Activated naive CD8-positive, alpha-beta T cell treated with anti-CD3 and anti-CD28 coated beads, Interleukin-2, amount 10 ng/mL, durations not matched to agents 7 days and 5 days (primary cell): ENCODE measurements at regions not wholly inside any gene's neighbourhood (a gene's known extent, or its start where the extent isn't known, plus 50 kb on each side); places are given as distances from the start of the nearest gene placed in this dataset.
"Not testable (repeated sequence)": the region's sequence is repeated elsewhere in the genome, so short reads cannot be mapped to it uniquely, and the experiment has no call there.

Source experiments
- ATAC-seq: fragments of 150-1000 bp; cut with Tn5 transposase; one replicate; pipeline ENCODE4 v1.10.0; 2021; ENCODE audit warnings: low read depth, moderate library complexity
- POLR2A ChIA-PET: fragments of 350-600 bp; sonication (Branson Sonifier 250); formaldehyde crosslinking; loops from one replicate; lab custom pipeline; 2021; ENCODE audit warnings: antibody characterized with exemption; lab: Charles Lee
- DNase-seq: peaks from one replicate; pipeline ENCODE4 v3.0.0; 2021
- H3K27ac Mint-ChIP-seq: one replicate; pipeline ENCODE4 v1.8.0; 2022; ENCODE audit warnings: mild to moderate bottlenecking, mixed read lengths
- H3K27me3 Mint-ChIP-seq: one replicate; pipeline ENCODE4 v1.8.0; 2022; ENCODE audit warnings: mild to moderate bottlenecking, moderate library complexity, mixed read lengths
- H3K36me3 Mint-ChIP-seq: one replicate; pipeline ENCODE4 v1.8.0; 2021; ENCODE audit warnings: mild to moderate bottlenecking, mixed read lengths
- H3K4me1 Mint-ChIP-seq: one replicate; pipeline ENCODE4 v1.8.0; 2021; ENCODE audit warnings: mixed read lengths
- H3K4me3 Mint-ChIP-seq: one replicate; pipeline ENCODE4 v1.8.0; 2022; ENCODE audit warnings: mild to moderate bottlenecking, moderate library complexity, mixed read lengths
- H3K9me3 Mint-ChIP-seq: one replicate; pipeline ENCODE4 v1.8.0; 2021; ENCODE audit warnings: mixed read lengths

DNA sequence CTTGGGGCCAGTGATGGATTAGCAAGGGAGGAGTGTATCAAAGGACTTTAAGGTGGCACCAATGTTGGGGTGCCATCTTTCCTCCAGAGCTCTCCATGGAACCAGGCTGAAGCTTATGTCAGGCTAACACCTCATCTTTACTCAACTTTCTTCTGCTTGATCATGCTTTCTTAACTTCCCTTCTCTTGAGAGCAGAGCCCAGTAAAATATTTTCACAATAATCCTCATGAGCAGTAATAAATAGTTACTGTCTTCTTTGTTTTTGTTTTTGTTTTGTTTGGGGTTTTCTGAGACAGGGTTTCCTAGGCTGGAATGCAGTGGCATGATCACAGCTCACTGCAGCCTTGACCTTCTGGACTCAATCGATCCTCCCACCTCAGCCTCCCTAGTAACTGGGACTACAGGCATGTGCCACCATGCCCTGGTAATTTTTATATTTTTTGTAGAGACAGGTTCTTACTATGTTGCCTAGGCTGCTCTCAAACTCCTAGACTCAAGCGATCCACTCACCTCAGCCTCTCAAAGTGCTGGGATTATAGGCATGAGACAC, 127.9 kb upstream of the TOP1 start:
- Mint-ChIP-seq H3K27ac (no peak overlapping the region), H3K27me3 (peaks cover 25% of the 10 kb centered on the region), H3K36me3 (no peaks in the 10 kb centered on the region), H3K4me1 (peaks cover 5% of the 10 kb centered on the region), H3K9me3 (peaks cover under 1% of the 10 kb centered on the region), H3K4me3 (no peak overlapping the region)
- DNase-seq = no peak
- POLR2A ChIA-PET = no interaction called here
- ATAC-seq = no peak

DNA sequence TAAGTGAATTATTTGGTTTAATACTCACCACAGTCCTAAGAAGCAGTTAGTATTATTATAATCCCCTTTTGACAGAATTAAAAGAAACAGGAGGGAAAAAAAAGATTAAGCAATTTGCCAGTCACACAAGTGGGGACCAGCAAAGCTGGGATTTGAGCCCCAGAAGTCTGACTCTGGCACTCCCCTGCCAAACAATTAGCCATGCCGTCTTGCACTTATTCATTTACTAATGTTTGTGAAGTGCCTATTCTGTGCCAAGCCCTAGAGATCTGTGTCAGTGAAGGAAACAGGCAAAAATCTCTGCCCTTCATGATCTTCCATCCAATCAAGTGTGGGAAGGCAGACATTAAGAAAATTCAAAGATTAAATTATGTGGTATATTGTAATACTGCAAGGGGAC, 126.0 kb upstream of the TOP1 start:
- Mint-ChIP-seq H3K9me3 (peaks cover 10% of the 10 kb centered on the region), H3K4me3 (no peak overlapping the region), H3K4me1 (peaks cover 5% of the 10 kb centered on the region), H3K27me3 (peaks cover 27% of the 10 kb centered on the region), H3K27ac (no peak overlapping the region), H3K36me3 (peaks cover 3% of the 10 kb centered on the region)
- POLR2A ChIA-PET = no interaction called here
- no peak for DNase-seq
- no peak for ATAC-seq

DNA sequence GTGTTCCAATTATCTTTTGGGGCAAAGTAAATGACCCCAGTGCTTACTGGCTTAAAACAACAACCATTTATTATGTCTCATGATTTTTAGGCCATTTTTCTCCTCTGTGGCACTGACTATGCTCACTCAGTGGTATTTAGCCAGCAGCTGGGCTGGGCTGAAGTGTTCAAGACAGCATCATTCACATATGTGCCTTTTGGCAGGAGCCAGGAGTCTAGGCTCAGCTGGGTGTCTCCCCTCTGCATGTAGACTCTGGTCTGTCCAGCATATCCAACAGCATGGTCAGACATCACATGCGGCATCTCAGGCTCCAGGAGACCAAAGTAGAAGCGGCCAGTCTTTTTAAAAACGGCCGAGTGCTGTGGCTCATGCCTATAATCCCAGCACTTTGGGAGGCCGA, 120.3 kb upstream of the TOP1 start:
- Mint-ChIP-seq H3K27ac (no peak overlapping the region), H3K9me3 (peaks cover 14% of the 10 kb centered on the region), H3K36me3 (peaks cover 3% of the 10 kb centered on the region), H3K27me3 (peaks cover 17% of the 10 kb centered on the region), H3K4me1 (peaks cover 8% of the 10 kb centered on the region), H3K4me3 (no peak overlapping the region)
- DNase-seq (no peak), ATAC-seq (no peak)
- POLR2A ChIA-PET = no interaction called here

DNA sequence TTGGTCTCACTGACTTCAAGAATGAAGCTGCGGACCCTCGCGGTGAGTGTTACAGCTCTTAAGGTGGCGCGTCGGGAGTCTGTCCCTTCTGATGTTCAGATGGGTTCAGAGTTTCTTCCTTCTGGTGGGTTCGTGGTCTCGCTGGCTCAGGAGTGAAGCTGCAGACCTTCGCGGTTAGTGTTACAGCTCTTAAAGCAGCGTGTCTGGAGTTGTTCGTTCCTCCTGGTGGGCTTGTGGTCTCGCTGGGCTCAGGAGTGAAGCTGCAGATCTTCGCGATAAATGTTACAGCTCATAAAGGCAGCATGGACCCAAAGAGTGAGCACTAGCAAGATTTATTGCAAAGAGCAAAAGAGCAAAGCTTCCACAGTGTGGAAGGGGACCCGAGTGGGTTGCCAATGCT, 119.1 kb upstream of the TOP1 start:
- POLR2A ChIA-PET, DNase-seq, H3K36me3 Mint-ChIP-seq, ATAC-seq, H3K4me1 Mint-ChIP-seq: not testable (repeated sequence)
- peaks cover 14% of the 10 kb centered on the region for H3K9me3 Mint-ChIP-seq
- peak overlapping the region; percentile 9 for H3K4me3 Mint-ChIP-seq
- H3K27me3 Mint-ChIP-seq = peaks cover 14% of the 10 kb centered on the region
- H3K27ac Mint-ChIP-seq = peak overlapping the region; percentile 48

DNA sequence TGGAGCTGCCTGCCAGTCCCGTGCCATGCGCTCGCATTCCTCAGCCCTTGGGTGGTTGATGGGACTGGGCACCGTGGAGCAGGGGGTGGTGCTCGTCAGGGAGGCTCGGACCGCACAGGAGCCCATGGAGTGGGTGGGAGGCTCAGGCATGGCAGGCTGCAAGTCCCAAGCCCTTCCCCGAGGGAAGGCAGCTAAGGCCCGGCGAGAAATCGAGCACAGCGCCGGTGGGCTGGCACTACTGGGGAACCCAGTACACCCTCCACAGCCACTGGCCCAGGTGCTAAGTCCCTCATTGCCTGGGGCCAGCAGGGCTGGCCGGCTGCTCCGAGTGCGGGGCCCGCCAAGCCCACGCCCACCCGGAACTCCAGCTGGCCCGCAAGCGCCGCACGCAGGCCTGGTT, 118.2 kb upstream of the TOP1 start:
- H3K4me3 Mint-ChIP-seq, ATAC-seq, POLR2A ChIA-PET, H3K4me1 Mint-ChIP-seq, H3K36me3 Mint-ChIP-seq, DNase-seq, H3K27ac Mint-ChIP-seq: not testable (repeated sequence)
- Mint-ChIP-seq H3K27me3 (peaks cover 14% of the 10 kb centered on the region), H3K9me3 (peaks cover 14% of the 10 kb centered on the region)

DNA sequence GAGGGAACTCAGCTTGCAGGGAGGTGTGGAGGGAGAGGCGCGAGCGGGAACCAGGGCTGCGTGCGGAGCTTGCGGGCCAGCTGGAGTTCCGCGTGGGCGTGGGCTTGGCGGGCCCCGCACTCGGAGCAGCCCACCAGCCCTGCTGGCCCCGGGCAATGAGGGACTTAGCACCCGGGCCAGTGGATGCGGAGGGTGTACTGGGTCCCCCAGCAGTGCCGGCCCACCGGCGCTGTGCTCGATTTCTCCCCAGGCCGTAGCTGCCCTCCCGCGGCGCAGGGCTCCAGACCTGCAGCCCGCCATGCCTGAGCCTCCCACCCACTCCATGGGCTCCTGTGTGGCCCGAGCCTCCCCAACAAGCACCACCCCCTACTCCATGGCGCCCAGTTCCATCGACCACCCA, 117.5 kb upstream of the TOP1 start:
- Mint-ChIP-seq H3K9me3 (peaks cover 10% of the 10 kb centered on the region), H3K27me3 (peaks cover 21% of the 10 kb centered on the region)
- H3K4me1 Mint-ChIP-seq, ATAC-seq, H3K36me3 Mint-ChIP-seq, DNase-seq, POLR2A ChIA-PET, H3K4me3 Mint-ChIP-seq, H3K27ac Mint-ChIP-seq: not testable (repeated sequence)

DNA sequence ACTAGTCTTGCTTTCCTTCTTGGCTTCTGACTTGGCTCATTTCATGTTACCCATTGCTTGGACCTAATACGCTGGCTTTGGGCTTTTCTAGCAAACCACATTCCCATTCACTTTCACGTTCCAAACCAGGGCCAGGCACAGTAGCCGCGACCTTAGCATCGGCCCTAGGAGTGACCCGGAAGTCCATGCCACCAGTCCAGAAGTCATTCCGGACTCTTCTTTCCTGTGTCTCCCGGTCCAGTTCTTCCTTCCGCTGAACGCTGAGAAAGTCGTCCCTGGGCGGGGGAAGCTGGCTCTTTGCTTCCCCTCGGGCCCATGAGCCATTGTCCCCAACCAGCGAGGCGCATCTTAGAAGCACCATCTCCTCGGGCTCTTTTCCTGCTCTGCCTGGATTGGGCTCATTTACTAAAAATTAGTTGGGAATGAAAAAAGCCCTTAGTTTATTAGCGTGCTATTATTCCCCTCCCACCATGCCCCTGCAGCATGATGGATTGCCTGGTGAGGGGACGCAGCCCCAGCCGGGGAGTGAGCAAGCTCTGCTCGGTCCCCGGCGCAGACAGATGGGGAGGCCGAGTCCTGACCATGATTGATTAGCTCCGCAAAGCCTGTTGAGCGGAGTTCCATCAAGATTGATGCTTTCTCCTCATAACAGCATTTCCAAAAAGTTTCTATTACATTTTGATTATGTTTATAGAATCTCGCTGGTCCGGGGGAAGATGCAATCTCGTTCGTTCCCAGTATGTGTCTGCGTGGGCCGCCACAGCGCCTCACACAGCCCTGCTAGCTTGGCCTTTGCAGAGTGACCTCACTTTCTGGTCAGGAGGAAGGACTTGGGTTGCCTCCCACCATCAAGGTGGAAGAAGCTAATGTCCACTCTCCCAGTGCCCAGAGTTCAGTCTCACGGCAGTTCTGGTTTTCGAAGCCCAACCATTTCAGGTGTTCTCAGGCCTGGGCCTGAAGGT, 115.1 kb upstream of the TOP1 start:
- H3K36me3 Mint-ChIP-seq = no peaks in the 10 kb centered on the region
- DNase-seq (no peak), ATAC-seq (no peak)
- H3K27ac Mint-ChIP-seq = no peak overlapping the region
- POLR2A ChIA-PET = no interaction called here
- H3K27me3 Mint-ChIP-seq = peaks cover 14% of the 10 kb centered on the region
- H3K4me1 Mint-ChIP-seq = peaks cover 3% of the 10 kb centered on the region
- H3K9me3 Mint-ChIP-seq = peaks cover 6% of the 10 kb centered on the region
- no peak overlapping the region for H3K4me3 Mint-ChIP-seq

DNA sequence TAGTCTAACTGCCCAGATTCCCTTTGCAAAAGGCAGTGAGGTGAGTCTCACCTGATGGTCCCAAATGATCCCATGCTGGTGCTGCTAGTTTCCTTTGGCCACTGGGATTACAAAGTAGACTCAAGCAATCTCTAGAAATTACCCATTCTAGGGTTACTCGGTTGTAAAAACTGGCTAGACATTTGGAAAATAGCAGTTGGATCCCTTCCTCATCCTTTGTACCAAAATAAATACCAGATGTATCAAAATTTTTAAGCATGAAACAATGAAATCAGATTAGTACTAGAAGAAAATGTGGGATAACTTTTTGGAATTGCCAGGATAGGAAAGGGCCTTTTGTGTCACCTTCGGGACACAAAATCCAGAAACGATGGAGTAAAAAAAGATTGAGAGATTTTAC, 112.9 kb upstream of the TOP1 start:
- peaks cover 3% of the 10 kb centered on the region for H3K9me3 Mint-ChIP-seq
- DNase-seq (no peak), ATAC-seq (no peak)
- POLR2A ChIA-PET = no interaction called here
- H3K27me3 Mint-ChIP-seq = peaks cover 11% of the 10 kb centered on the region
- H3K4me1 Mint-ChIP-seq = no peaks in the 10 kb centered on the region
- no peak overlapping the region for H3K4me3 Mint-ChIP-seq
- no peak overlapping the region for H3K27ac Mint-ChIP-seq
- no peaks in the 10 kb centered on the region for H3K36me3 Mint-ChIP-seq

DNA sequence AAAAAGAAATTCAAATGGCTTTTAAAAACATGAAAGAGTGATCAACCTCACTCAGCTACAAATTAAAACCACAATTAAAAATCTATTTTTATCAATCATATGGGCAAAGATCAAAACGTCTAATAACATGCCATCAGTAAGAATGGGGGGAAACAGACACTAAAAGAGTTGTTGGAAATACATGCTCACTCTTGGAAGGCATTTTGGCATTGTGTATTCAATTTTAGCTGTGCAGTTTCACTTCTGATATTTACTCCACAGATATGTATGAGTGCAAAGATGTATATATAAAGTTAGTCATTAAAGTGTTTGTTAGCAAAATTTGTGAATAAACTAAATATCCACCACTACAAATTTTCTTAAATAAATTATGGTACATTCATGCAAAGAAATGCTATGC, 112.3 kb upstream of the TOP1 start:
- H3K9me3 Mint-ChIP-seq = peaks cover 3% of the 10 kb centered on the region
- POLR2A ChIA-PET = no interaction called here
- DNase-seq (no peak), ATAC-seq (no peak)
- peaks cover 11% of the 10 kb centered on the region for H3K27me3 Mint-ChIP-seq
- no peaks in the 10 kb centered on the region for H3K36me3 Mint-ChIP-seq
- H3K4me1 Mint-ChIP-seq = no peaks in the 10 kb centered on the region
- H3K4me3 Mint-ChIP-seq = no peak overlapping the region
- no peak overlapping the region for H3K27ac Mint-ChIP-seq

DNA sequence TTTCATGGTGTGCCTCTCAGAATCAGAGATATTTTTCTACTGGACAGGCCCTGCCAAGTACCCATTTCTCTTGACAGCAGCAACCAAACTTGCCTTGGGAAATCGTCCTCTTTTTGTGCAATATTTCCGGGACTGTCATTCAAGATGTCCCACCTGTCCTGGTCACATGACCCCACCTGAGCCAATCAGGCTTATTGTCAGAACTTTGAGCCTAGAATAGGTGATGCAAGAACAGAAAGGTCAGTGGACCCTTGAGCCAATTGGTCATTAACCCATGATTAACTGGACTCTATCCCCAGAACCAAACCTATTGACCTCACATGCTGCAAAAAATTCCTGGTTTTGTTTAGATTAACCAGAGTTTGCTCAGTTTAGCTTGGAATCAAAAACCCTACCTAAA, 108.3 kb upstream of the TOP1 start:
- H3K4me1 Mint-ChIP-seq = no peaks in the 10 kb centered on the region
- POLR2A ChIA-PET = no interaction called here
- peaks cover 13% of the 10 kb centered on the region for H3K27me3 Mint-ChIP-seq
- H3K27ac Mint-ChIP-seq = no peak overlapping the region
- peaks cover 3% of the 10 kb centered on the region for H3K9me3 Mint-ChIP-seq
- DNase-seq (no peak), ATAC-seq (no peak)
- no peak overlapping the region for H3K4me3 Mint-ChIP-seq
- H3K36me3 Mint-ChIP-seq = no peaks in the 10 kb centered on the region

DNA sequence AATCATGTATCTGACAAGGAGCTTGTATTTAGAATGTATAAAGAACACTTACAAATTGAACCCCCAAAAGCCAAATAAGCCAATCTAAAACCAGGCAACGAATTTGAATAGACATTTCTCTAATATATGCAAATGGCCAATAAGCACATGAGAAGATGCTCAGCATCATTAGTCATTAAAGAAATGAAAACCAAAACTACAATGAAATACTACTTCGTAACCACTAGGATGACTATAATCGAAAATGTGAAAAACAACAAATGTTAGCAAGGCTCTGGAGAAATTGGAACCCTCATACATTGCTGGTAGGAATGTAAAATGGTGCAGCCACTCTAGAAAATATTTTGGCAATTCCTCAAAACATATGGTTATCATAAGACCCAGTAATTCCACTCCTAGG, 105.8 kb upstream of the TOP1 start:
- H3K4me3 Mint-ChIP-seq = no peak overlapping the region
- DNase-seq = no peak
- POLR2A ChIA-PET = no interaction called here

DNA sequence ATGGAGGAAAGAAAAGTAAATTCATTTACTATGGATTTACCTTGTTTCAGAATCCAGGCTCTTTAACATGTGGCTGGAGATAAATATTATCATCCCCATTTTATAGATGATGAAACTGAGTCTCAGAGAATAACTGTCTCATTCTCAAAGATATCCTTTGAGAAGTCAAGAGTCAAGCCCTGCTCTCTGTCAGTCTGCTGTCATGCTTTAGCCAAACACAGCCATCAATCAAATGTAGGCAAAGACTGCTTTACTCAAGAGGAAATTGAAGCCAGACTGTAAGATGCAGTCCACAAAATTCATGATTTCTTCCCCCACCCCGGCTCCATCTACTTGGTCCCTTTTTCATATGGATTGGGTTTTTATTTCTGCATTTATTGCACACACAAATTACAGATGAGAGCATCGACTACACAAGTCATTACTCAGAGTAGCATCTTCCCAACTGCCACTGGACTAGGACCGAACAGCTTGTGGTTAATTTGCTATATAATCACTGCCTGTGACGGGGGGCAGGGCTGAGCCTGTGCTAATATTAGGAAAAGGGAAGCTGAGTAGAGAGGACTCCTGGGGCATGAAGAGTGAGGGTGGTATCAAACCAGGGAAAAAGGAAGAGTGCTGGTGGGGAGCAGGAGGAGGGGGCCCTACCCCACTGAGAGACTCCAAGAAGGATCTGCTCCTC, 102.7 kb upstream of the TOP1 start:
- POLR2A ChIA-PET = no interaction called here
- peaks cover 3% of the 10 kb centered on the region for H3K4me1 Mint-ChIP-seq
- no peaks in the 10 kb centered on the region for H3K9me3 Mint-ChIP-seq
- DNase-seq (no peak), ATAC-seq (no peak)
- no peak overlapping the region for H3K27ac Mint-ChIP-seq
- peaks cover 11% of the 10 kb centered on the region for H3K27me3 Mint-ChIP-seq
- no peak overlapping the region for H3K4me3 Mint-ChIP-seq
- no peaks in the 10 kb centered on the region for H3K36me3 Mint-ChIP-seq

More for the DNA sequence above, 105.8 kb upstream of the TOP1 start:
- Mint-ChIP-seq H3K9me3 (no peaks in the 10 kb centered on the region), H3K4me1 (peaks cover 3% of the 10 kb centered on the region), H3K27ac (no peak overlapping the region), H3K36me3 (no peaks in the 10 kb centered on the region), H3K27me3 (peaks cover 5% of the 10 kb centered on the region)
- no peak for ATAC-seq

DNA sequence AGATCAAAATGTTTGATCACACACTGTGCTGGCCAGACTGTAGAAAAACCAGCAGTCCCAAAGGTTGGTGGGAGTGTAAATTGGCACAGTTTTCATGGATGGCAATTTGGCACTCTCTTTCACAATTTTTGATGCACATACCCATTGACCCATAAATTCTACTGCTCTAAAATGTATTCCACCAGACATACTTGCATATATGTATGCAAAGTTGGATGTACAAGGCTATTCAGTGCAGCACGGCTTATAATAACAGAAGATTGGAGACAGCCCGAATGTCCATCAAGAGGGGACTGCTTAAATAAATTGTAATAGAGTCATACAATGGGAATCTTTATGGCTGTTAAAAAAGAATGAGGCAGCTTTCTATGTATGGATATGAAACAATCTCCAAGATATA, 101.7 kb upstream of the TOP1 start:
- Mint-ChIP-seq H3K27ac (no peak overlapping the region), H3K36me3 (no peaks in the 10 kb centered on the region), H3K4me3 (no peak overlapping the region), H3K27me3 (peaks cover 9% of the 10 kb centered on the region), H3K9me3 (no peaks in the 10 kb centered on the region), H3K4me1 (peaks cover 3% of the 10 kb centered on the region)
- DNase-seq = no peak
- POLR2A ChIA-PET = no interaction called here
- ATAC-seq = no peak

DNA sequence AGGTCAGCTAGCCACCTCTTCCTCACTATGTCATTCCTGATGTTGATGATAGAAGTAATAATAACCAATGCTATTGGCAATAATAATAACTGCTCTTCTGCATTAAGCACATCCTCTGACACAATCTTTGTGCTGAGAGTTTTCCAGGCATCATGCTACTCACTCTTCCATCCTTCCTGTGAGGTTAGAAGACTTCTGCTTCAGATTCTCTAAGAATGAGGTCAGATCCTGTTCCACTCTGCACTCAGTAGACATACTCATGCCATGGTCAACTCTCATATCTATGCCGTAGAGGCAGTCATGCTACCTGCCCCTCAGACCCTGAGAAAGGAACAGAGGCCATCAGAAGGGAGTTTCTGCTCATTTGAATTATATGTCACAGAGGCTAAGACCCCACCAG, 98.1 kb upstream of the TOP1 start:
- peaks cover 3% of the 10 kb centered on the region for H3K4me1 Mint-ChIP-seq
- no peak overlapping the region for H3K27ac Mint-ChIP-seq
- POLR2A ChIA-PET = no interaction called here
- no peak overlapping the region for H3K4me3 Mint-ChIP-seq
- no peaks in the 10 kb centered on the region for H3K36me3 Mint-ChIP-seq
- no peaks in the 10 kb centered on the region for H3K9me3 Mint-ChIP-seq
- H3K27me3 Mint-ChIP-seq = peaks cover 7% of the 10 kb centered on the region
- ATAC-seq (no peak), DNase-seq (no peak)
